GM18498 (cell line): ENCODE measurements at regions not wholly inside any gene's neighbourhood (a gene's known extent, or its start where the extent isn't known, plus 50 kb on each side); places are given as distances from the start of the nearest gene placed in this dataset.
A peak's percentile ranks its signal among the peaks of the same experiment; 100 is the strongest.

Experiments used
- ATAC-seq: cut with Tn5 transposase; IDR thresholded peaks from one replicate; pipeline ENCODE4 v1.9.1; 2021; ENCODE audit warnings: mild to moderate bottlenecking, moderate library complexity; ENCODE audit not compliant: unreplicated experiment

- no peak for ATAC-seq
Measured at GRCh38 chr17:77306790-77307478, 166.2 kb downstream of the SEC14L1 start.

- no peak for ATAC-seq
Measured at GRCh38 chr17:77307479-77308198, 166.9 kb downstream of the SEC14L1 start.

- no peak for ATAC-seq
Measured at GRCh38 chr17:77308861-77309726, 168.3 kb downstream of the SEC14L1 start.

GRCh38 chr17:77310336-77310735, 169.6 kb downstream of the SEC14L1 start:
- ATAC-seq = no peak

GRCh38 chr17:77311371-77311981, 170.7 kb downstream of the SEC14L1 start:
- no peak for ATAC-seq

- ATAC-seq = no peak
Measured at GRCh38 chr17:77312061-77312701, 171.4 kb downstream of the SEC14L1 start.

- ATAC-seq = no peak
Measured at GRCh38 chr17:77312786-77313599, 172.2 kb downstream of the SEC14L1 start.

GRCh38 chr17:77313831-77314230, 173.1 kb downstream of the SEC14L1 start:
- no peak for ATAC-seq

GRCh38 chr17:77314601-77315000, 173.8 kb downstream of the SEC14L1 start:
- ATAC-seq = no peak

GRCh38 chr17:77315010-77315409, 174.2 kb downstream of the SEC14L1 start:
- ATAC-seq = no peak

- ATAC-seq = no peak
Measured at GRCh38 chr17:77315551-77316190, 174.9 kb downstream of the SEC14L1 start.

- ATAC-seq = no peak
Measured at GRCh38 chr17:77316191-77316641, 175.4 kb downstream of the SEC14L1 start.

- ATAC-seq = no peak
Measured at GRCh38 chr17:77316651-77317050, 175.9 kb downstream of the SEC14L1 start.

GRCh38 chr17:77317091-77317750, 176.5 kb downstream of the SEC14L1 start:
- ATAC-seq = no peak

GRCh38 chr17:77318021-77318420, 177.3 kb downstream of the SEC14L1 start:
- no peak for ATAC-seq

GRCh38 chr17:77318491-77319210, 177.9 kb downstream of the SEC14L1 start:
- ATAC-seq = no peak

- peak; percentile 26 for ATAC-seq
Measured at GRCh38 chr17:77319211-77320043, 178.7 kb downstream of the SEC14L1 start.
